Natural killer cell (primary cell): ENCODE measurements at regions not wholly inside any gene's neighbourhood (a gene's known extent, or its start where the extent isn't known, plus 50 kb on each side); places are given as distances from the start of the nearest gene placed in this dataset.

ENCODE experiments used
- ATAC-seq, 3 donors: fragments of 150-1000 bp in 2 of 3; fragments of 200-7000 bp in 1 of 3; cut with Tn5 transposase; 1 replicate in 1 of 3; 2 replicates in 2 of 3; pipeline ENCODE4 v1.10.0; 2021; ENCODE audit warnings: mild to moderate bottlenecking in 2 of 3, moderate library complexity in 2 of 3
- DNase-seq, 2 donors: peaks; one replicate each; pipeline versions ENCODE4 v3.0.0 to v3.0.0-alpha.2; 2013 to 2021; ENCODE audit warnings: mixed read lengths in 1 of 2
- H3K27ac ChIP-seq: one replicate; pipeline ENCODE4 v1.5.1; 2013; ENCODE audit warnings: mild to moderate bottlenecking, low read length
- H3K27me3 ChIP-seq: one replicate; pipeline ENCODE4 v1.6.1; 2013; ENCODE audit warnings: low read length; ENCODE audit not compliant: control insufficient read depth, insufficient read depth
- H3K36me3 ChIP-seq: one replicate; pipeline ENCODE4 v1.6.1; 2013; ENCODE audit warnings: low read length; ENCODE audit not compliant: control insufficient read depth, insufficient read depth
- H3K4me1 ChIP-seq: one replicate; pipeline ENCODE4 v1.6.1; 2013; ENCODE audit warnings: low read length; ENCODE audit not compliant: control insufficient read depth, insufficient read depth
- H3K4me3 ChIP-seq: one replicate; pipeline ENCODE4 v1.5.1; 2013; ENCODE audit warnings: low read length
- H3K9me3 ChIP-seq: one replicate; pipeline ENCODE4 v1.6.1; 2013; ENCODE audit warnings: low read length; ENCODE audit not compliant: control insufficient read depth, insufficient read depth
- H3K27ac Mint-ChIP-seq, 2 donors: one replicate each; pipeline ENCODE4 v1.8.0; 2022; ENCODE audit warnings: mild to moderate bottlenecking in 2 of 2, mixed read lengths in 2 of 2, moderate library complexity in 1 of 2
- H3K27me3 Mint-ChIP-seq, 2 donors: one replicate each; pipeline ENCODE4 v1.8.0; 2022; ENCODE audit warnings: low read depth in 2 of 2, mixed read lengths in 2 of 2
- H3K36me3 Mint-ChIP-seq: one replicate; pipeline ENCODE4 v1.8.0; 2022; ENCODE audit warnings: mixed read lengths
- H3K4me1 Mint-ChIP-seq, 2 donors: one replicate each; pipeline ENCODE4 v1.8.0; 2022; ENCODE audit warnings: mixed read lengths in 2 of 2
- H3K4me3 Mint-ChIP-seq: one replicate; pipeline ENCODE4 v1.8.0; 2022; ENCODE audit warnings: mild to moderate bottlenecking, moderate library complexity, mixed read lengths
- H3K9me3 Mint-ChIP-seq, 2 donors: one replicate each; pipeline ENCODE4 v1.8.0; 2022; ENCODE audit warnings: mixed read lengths in 2 of 2
- WGBS: methylation state at CpG from one replicate; pipeline ENCODE4 v1.1.7; 2013; ENCODE audit warnings: missing lambda C conversion rate; ENCODE audit not compliant: insufficient coverage; 5-methylcytosine and 5-hydroxymethylcytosine counted together
- intact Hi-C: fragments of 100-400 bp; cut with micrococcal nuclease; formaldehyde crosslinking; loops from one replicate; pipeline ENCODE4 v1.14.2; 2022
- TF ChIP-seq, protein P1 (sequence below): fragments of 200-600 bp; IDR thresholded peaks from one replicate; pipeline ENCODE4 v1.8.0; 2022; ENCODE audit warnings: antibody characterized with exemption

DNA sequence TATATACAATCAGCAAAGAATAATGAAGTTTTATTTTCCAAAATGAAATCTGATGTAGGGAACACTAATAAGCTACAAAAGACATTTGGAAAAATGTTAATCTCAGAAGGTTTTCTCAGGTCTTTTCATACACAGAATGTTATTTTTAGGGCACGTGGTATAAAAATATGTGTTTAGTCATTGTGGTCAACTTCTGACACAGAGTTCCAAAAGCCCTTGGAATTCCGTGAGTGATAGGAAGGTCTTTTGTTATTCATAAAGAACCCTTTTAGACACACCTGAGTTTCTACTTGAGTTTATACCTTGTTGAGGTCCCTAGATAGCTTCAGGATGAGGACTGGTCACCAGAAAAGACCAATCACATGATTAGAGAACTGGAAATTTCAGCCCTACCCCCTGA is 277.6 kb upstream of the NCAM2 start:
- Mint-ChIP-seq H3K36me3 (peaks cover 9% of the 10 kb centered on the region), H3K4me1 (no peaks in the 10 kb centered on the region), H3K27me3 (no peaks in the 10 kb centered on the region), H3K4me3 (no peak overlapping the region), H3K9me3 (peaks cover 11 to 20% of the 10 kb centered on the region in 2 donors), H3K27ac (no peak overlapping the region)
- no peak overlapping the region for H3K4me3 ChIP-seq
- intact Hi-C loops, result no loop called here
- no peak overlapping the region for H3K27ac ChIP-seq
- no peaks in the 10 kb centered on the region for H3K36me3 ChIP-seq
- ATAC-seq, result no peak
- H3K27me3 ChIP-seq, result no peaks in the 10 kb centered on the region
- TF ChIP-seq, protein P1, sequence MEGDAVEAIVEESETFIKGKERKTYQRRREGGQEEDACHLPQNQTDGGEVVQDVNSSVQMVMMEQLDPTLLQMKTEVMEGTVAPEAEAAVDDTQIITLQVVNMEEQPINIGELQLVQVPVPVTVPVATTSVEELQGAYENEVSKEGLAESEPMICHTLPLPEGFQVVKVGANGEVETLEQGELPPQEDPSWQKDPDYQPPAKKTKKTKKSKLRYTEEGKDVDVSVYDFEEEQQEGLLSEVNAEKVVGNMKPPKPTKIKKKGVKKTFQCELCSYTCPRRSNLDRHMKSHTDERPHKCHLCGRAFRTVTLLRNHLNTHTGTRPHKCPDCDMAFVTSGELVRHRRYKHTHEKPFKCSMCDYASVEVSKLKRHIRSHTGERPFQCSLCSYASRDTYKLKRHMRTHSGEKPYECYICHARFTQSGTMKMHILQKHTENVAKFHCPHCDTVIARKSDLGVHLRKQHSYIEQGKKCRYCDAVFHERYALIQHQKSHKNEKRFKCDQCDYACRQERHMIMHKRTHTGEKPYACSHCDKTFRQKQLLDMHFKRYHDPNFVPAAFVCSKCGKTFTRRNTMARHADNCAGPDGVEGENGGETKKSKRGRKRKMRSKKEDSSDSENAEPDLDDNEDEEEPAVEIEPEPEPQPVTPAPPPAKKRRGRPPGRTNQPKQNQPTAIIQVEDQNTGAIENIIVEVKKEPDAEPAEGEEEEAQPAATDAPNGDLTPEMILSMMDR, result no peak
- peaks cover 9% of the 10 kb centered on the region for H3K9me3 ChIP-seq
- H3K4me1 ChIP-seq, result no peaks in the 10 kb centered on the region
- DNase-seq, result no peak
- WGBS, result 17% methylated on average over 2 of the region's 2 CpGs

DNA sequence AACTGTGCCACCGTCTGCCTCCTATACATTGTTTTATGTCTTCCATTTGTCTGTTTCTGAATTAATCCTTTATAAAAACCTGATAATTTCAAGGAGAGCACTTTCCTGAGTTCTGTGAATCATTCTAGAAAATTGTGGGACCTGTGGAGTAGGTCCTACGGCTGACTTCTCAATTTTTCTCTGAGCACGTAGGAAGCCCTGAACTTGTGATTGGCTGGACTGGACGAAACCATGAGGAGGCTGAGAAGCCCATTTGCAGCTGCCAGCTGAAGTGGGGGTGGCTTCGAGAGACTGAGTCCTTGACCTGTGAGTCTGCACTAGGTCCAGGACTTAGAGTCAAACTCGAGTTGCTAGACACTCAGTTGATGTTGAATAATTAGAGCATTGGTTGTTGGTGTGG is 277.1 kb upstream of the NCAM2 start:
- intact Hi-C loops, result no loop called here
- Mint-ChIP-seq H3K4me3 (no peak overlapping the region), H3K27me3 (no peaks in the 10 kb centered on the region), H3K9me3 (peaks cover 11 to 18% of the 10 kb centered on the region in 2 donors), H3K36me3 (peaks cover 9% of the 10 kb centered on the region), H3K4me1 (no peaks in the 10 kb centered on the region), H3K27ac (no peak overlapping the region)
- H3K9me3 ChIP-seq, result peaks cover 9% of the 10 kb centered on the region
- 82% methylated on average over 6 of the region's 6 CpGs for WGBS
- no peak overlapping the region for H3K4me3 ChIP-seq
- ATAC-seq (no peak), DNase-seq (no peak)
- H3K36me3 ChIP-seq, result no peaks in the 10 kb centered on the region
- no peak overlapping the region for H3K27ac ChIP-seq
- H3K4me1 ChIP-seq, result no peaks in the 10 kb centered on the region
- H3K27me3 ChIP-seq, result no peaks in the 10 kb centered on the region
- TF ChIP-seq, protein P1, result no peak

DNA sequence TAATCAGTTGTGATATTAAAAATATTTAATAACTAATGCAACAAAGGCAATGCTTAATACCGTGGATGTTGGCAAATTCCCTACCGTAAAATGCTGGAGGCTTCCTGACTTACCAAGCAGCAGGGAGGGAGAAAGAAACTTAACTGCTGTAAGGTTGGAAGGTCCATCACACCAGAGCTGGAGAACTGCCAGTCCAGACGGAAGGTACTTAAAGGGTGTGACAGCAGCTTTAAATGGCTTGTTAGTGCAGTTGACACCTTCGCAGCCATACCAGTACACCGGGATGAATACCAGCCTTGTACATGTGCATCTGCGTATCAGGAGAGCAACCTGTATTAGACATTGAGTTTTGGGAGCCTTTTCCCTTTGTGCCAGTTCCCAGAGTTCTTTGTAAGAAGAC is 269.5 kb upstream of the NCAM2 start:
- H3K27ac ChIP-seq, result no peak overlapping the region
- no peak overlapping the region for H3K27ac Mint-ChIP-seq
- H3K27me3 Mint-ChIP-seq, result no peaks in the 10 kb centered on the region
- no peaks in the 10 kb centered on the region for H3K4me1 ChIP-seq
- H3K4me3 ChIP-seq, result no peak overlapping the region
- H3K27me3 ChIP-seq, result no peaks in the 10 kb centered on the region
- H3K9me3 Mint-ChIP-seq, result peaks cover 8% of the 10 kb centered on the region in 2 donors
- DNase-seq, result no peak
- WGBS, result 88% methylated on average over 6 of the region's 6 CpGs
- TF ChIP-seq, protein P1, result no peak
- no peaks in the 10 kb centered on the region for H3K4me1 Mint-ChIP-seq
- H3K36me3 Mint-ChIP-seq, result no peaks in the 10 kb centered on the region
- intact Hi-C loops, result no loop called here
- no peak overlapping the region for H3K4me3 Mint-ChIP-seq
- H3K9me3 ChIP-seq, result no peaks in the 10 kb centered on the region
- H3K36me3 ChIP-seq, result no peaks in the 10 kb centered on the region
- ATAC-seq, result no peak

DNA sequence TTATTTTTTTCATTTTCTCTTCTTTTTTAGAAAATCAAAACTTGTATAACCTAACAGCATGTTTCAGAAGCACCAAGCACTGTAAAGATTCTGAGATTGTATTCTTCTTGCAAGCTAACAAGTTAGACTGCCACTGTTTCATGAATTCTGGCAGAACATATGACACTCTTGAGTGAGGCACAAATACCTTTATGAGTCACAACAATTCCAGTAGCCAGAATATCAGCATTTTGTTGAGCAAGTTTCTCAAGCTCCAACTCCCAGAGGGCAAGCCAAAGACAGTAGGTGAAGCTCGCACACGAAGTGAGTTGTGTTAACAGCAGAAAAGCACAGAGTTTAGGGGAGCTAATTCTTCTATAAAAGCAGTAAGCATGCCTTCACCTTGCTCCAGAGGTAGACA is 268.8 kb upstream of the NCAM2 start:
- Histone ChIP-seq H3K9me3 (peaks cover 4% of the 10 kb centered on the region), H3K36me3 (no peaks in the 10 kb centered on the region), H3K4me1 (no peaks in the 10 kb centered on the region), H3K4me3 (no peak overlapping the region), H3K27ac (no peak overlapping the region), H3K27me3 (no peaks in the 10 kb centered on the region)
- H3K36me3 Mint-ChIP-seq, result no peaks in the 10 kb centered on the region
- WGBS, result 94% methylated on average over 2 of the region's 2 CpGs
- no peaks in the 10 kb centered on the region for H3K27me3 Mint-ChIP-seq
- no peaks in the 10 kb centered on the region for H3K4me1 Mint-ChIP-seq
- H3K27ac Mint-ChIP-seq, result no peak overlapping the region
- peaks cover 8% of the 10 kb centered on the region in 2 donors for H3K9me3 Mint-ChIP-seq
- DNase-seq (no peak), ATAC-seq (no peak)
- intact Hi-C loops, result no loop called here
- TF ChIP-seq, protein P1, result no peak
- H3K4me3 Mint-ChIP-seq, result no peak overlapping the region
